T-cell (primary cell): ENCODE measurements at regions not wholly inside any gene's neighbourhood (a gene's known extent, or its start where the extent isn't known, plus 50 kb on each side); places are given as distances from the start of the nearest gene placed in this dataset.
A peak's percentile ranks its signal among the peaks of the same experiment; 100 is the strongest.

ENCODE experiments used
- ATAC-seq, 4 experiments: fragments of 200-7000 bp in 3 of 4; fragments of 150-1000 bp in 1 of 4; cut with Tn5 transposase; replicated peaks in 1 of 4; 1 replicate in 3 of 4; 2 replicates in 1 of 4; pipeline ENCODE4 v1.10.0; 2021; ENCODE audit warnings: moderate library complexity in 3 of 4, mild to moderate bottlenecking in 2 of 4, moderate number of reproducible peaks in 1 of 4
- CTCF ChIA-PET, 2 donors: fragments of 300-600 bp; sonication (Branson Sonifier 250); formaldehyde crosslinking; loops; one replicate each; lab custom pipeline; 2022; ENCODE audit warnings: antibody characterized with exemption in 2 of 2; lab: Charles Lee
- POLR2A ChIA-PET, 2 donors: fragments of 300-600 bp; sonication (Branson Sonifier 250); formaldehyde crosslinking; loops; one replicate each; lab custom pipeline; 2022; ENCODE audit warnings: antibody characterized with exemption in 2 of 2; lab: Charles Lee
- DNase-seq, 35 experiments: peaks; one replicate each; pipeline versions ENCODE4 v3.0.0 to v3.0.0-alpha.2; 2013 to 2023
- H3K27ac ChIP-seq: one replicate; pipeline ENCODE4 v1.5.1; 2013; ENCODE audit warnings: low read length
- H3K27me3 ChIP-seq, 2 experiments: replicated peaks in 1 of 2; 1 replicate in 1 of 2; 2 replicates in 1 of 2; pipeline versions ENCODE4 v1.6.1 to v1.7.0; 2013; ENCODE audit warnings: low read length in 1 of 2, mixed read lengths in 1 of 2; ENCODE audit not compliant: control insufficient read depth in 2 of 2, insufficient read depth in 2 of 2; ENCODE audit errors: extremely low read depth in 1 of 2
- H3K36me3 ChIP-seq, 2 donors: 1 replicate in 1 of 2; 2 replicates in 1 of 2; pipeline versions ENCODE4 v1.6.1 to v1.7.0; 2013; ENCODE audit warnings: low read length in 1 of 2; ENCODE audit not compliant: control insufficient read depth in 2 of 2, insufficient read depth in 1 of 2; ENCODE audit errors: extremely low read depth in 1 of 2
- H3K4me1 ChIP-seq, 2 experiments: 1 replicate in 1 of 2; 2 replicates in 1 of 2; pipeline versions ENCODE4 v1.6.1 to v1.7.0; 2013; ENCODE audit warnings: low read length in 2 of 2, mixed read lengths in 1 of 2; ENCODE audit not compliant: insufficient read depth in 2 of 2, control insufficient read depth in 1 of 2; ENCODE audit errors: extremely low read depth in 1 of 2
- H3K4me3 ChIP-seq, 2 donors: 1 replicate in 1 of 2; 2 replicates in 1 of 2; pipeline versions ENCODE4 v1.5.1 to v1.7.0; 2013; ENCODE audit warnings: mild to moderate bottlenecking in 2 of 2, low read length in 1 of 2, moderate library complexity in 1 of 2; ENCODE audit not compliant: control insufficient read depth in 1 of 2; ENCODE audit errors: extremely low read depth in 1 of 2
- H3K9me3 ChIP-seq: 2 replicates; pipeline ENCODE4 v1.7.0; 2013
- H3K27ac Mint-ChIP-seq, 2 donors: one replicate each; pipeline ENCODE4 v1.8.0; 2020 to 2021; ENCODE audit warnings: mild to moderate bottlenecking in 2 of 2, mixed read lengths in 2 of 2
- H3K27me3 Mint-ChIP-seq, 2 donors: one replicate each; pipeline ENCODE4 v1.8.0; 2021 to 2022; ENCODE audit warnings: mixed read lengths in 2 of 2
- H3K36me3 Mint-ChIP-seq: one replicate; pipeline ENCODE4 v1.8.0; 2021; ENCODE audit warnings: mixed read lengths
- H3K4me1 Mint-ChIP-seq, 3 donors: one replicate each; pipeline ENCODE4 v1.8.0; 2020 to 2022; ENCODE audit warnings: mixed read lengths in 3 of 3, mild to moderate bottlenecking in 1 of 3
- H3K4me3 Mint-ChIP-seq, 3 donors: one replicate each; pipeline ENCODE4 v1.8.0; 2020 to 2022; ENCODE audit warnings: mild to moderate bottlenecking in 3 of 3, mixed read lengths in 3 of 3, moderate library complexity in 3 of 3
- H3K9me3 Mint-ChIP-seq, 3 donors: one replicate each; pipeline ENCODE4 v1.8.0; 2020 to 2022; ENCODE audit warnings: mixed read lengths in 3 of 3
- WGBS: methylation state at CpG from one replicate; pipeline ENCODE4 v1.1.5; 2013; ENCODE audit warnings: missing lambda C conversion rate; ENCODE audit not compliant: insufficient coverage; 5-methylcytosine and 5-hydroxymethylcytosine counted together

DNA sequence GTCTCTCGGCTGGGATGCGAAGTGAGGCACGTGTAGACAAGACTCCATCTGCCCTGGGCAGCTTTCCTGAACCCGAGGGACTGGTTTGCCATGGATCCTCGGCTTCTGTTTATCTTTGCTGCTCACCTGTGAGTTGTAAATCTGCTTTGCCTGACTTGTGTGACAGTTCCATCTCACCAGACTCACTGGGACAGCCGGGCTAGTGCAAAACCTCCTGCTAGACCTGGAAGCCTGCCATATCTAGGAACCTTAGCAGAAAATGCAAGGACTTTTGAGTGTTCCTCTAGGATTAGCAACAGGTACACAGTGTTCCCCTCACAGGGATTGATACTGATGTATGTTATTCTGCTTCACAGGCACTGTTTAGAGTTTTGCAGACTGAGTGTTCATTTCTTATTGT lies 218.6 kb downstream of the URB2 start:
- Histone ChIP-seq H3K4me1 (no peaks in the 10 kb centered on the region), H3K9me3 (no peaks in the 10 kb centered on the region), H3K4me3 (no peak overlapping the region), H3K36me3 (no peaks in the 10 kb centered on the region), H3K27ac (no peak overlapping the region), H3K27me3 (peaks cover 0 to 10% of the 10 kb centered on the region in 2 experiments)
- Mint-ChIP-seq H3K4me3 (no peak overlapping the region), H3K36me3 (no peaks in the 10 kb centered on the region), H3K4me1 (peaks cover 0 to 6% (median 5%) of the 10 kb centered on the region in 3 donors), H3K27me3 (peaks cover 4 to 13% of the 10 kb centered on the region in 2 donors), H3K9me3 (no peaks in the 10 kb centered on the region), H3K27ac (no peak overlapping the region)
- no peak for ATAC-seq
- no peak for DNase-seq
- ChIA-PET POLR2A (no interaction called here), CTCF (no interaction called here)
- WGBS = 71% methylated on average over 6 of the region's 6 CpGs

DNA sequence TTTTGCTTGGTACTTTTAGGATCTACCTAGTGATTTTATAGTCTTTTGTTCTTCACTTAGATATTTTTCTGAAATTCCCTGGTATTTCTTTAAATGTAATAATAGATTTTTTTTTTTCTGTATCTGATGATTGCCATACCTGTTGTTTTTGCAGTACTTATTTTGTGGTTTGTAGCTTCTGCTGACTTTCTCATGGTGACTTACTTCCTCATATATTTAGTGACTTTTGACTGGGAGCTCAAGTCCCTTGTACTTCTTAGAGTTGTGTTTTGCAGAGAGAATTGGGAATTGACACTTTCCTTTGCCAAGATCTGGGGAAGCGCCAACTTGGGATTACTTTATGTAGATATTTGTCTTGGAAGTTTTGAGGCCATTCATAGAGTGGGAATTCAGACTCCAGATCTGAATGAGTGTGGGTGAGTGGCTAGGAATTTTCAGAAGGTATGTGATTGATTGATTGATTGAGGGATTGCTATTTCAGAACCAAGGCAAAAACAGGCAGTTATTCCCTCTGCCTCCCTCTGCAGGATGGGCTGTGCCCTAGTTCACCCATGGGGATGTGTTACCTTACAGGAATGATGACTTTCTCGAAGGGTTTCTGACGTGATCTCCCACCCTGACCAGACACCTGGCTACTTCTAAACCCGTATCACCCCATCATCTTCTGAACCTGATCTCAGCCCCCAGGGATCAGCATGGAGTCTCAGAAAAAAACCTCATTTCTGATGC lies 219.5 kb downstream of the URB2 start:
- H3K27ac Mint-ChIP-seq = no peak overlapping the region
- POLR2A ChIA-PET = no interaction called here
- 100% methylated on average over 2 of the region's 4 CpGs for WGBS
- H3K27me3 ChIP-seq = peaks cover 0 to 13% of the 10 kb centered on the region in 2 experiments
- H3K9me3 ChIP-seq = no peaks in the 10 kb centered on the region
- peaks cover 4 to 11% of the 10 kb centered on the region in 2 donors for H3K27me3 Mint-ChIP-seq
- no peaks in the 10 kb centered on the region for H3K36me3 ChIP-seq
- no peaks in the 10 kb centered on the region for H3K9me3 Mint-ChIP-seq
- no peak overlapping the region for H3K4me3 Mint-ChIP-seq
- H3K4me1 Mint-ChIP-seq = peaks cover 0 to 6% (median 5%) of the 10 kb centered on the region in 3 donors
- no peak overlapping the region for H3K27ac ChIP-seq
- no peak for DNase-seq
- no peak for ATAC-seq
- no peak overlapping the region for H3K4me3 ChIP-seq
- H3K4me1 ChIP-seq = no peaks in the 10 kb centered on the region
- CTCF ChIA-PET = no interaction called here
- no peaks in the 10 kb centered on the region for H3K36me3 Mint-ChIP-seq

DNA sequence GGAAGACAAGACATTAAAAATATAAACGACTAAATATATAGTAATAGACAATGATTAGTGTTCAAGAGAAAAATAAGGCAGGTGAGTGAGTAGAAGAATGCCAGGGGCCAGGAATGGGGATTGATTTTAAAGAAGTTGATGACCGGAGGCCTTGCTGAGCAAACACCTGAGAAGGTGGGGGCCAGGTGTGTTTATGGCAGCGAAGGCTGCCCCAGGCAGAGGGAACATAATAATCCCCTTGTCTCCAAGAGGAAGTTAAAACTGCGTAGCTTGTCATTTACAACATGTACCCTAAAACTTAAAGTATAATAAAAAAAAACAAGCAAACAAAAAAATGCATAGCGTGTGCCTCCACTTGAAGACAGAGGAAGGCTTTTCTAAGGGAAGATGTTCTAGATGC lies 220.3 kb downstream of the URB2 start:
- no peak overlapping the region for H3K27ac ChIP-seq
- no peak overlapping the region for H3K4me3 ChIP-seq
- 100% methylated on average over 1 of the region's 5 CpGs for WGBS
- Mint-ChIP-seq H3K36me3 (no peaks in the 10 kb centered on the region), H3K9me3 (no peaks in the 10 kb centered on the region), H3K27me3 (peaks cover 4 to 11% of the 10 kb centered on the region in 2 donors), H3K4me3 (no peak overlapping the region), H3K27ac (no peak overlapping the region), H3K4me1 (peaks cover 0 to 4% (median 3%) of the 10 kb centered on the region in 3 donors)
- H3K27me3 ChIP-seq = peaks cover 0 to 17% of the 10 kb centered on the region in 2 experiments
- no peaks in the 10 kb centered on the region for H3K4me1 ChIP-seq
- DNase-seq = no peak
- no peaks in the 10 kb centered on the region for H3K9me3 ChIP-seq
- H3K36me3 ChIP-seq = no peaks in the 10 kb centered on the region
- POLR2A ChIA-PET = no interaction called here
- ATAC-seq = no peak
- CTCF ChIA-PET = no interaction called here

DNA sequence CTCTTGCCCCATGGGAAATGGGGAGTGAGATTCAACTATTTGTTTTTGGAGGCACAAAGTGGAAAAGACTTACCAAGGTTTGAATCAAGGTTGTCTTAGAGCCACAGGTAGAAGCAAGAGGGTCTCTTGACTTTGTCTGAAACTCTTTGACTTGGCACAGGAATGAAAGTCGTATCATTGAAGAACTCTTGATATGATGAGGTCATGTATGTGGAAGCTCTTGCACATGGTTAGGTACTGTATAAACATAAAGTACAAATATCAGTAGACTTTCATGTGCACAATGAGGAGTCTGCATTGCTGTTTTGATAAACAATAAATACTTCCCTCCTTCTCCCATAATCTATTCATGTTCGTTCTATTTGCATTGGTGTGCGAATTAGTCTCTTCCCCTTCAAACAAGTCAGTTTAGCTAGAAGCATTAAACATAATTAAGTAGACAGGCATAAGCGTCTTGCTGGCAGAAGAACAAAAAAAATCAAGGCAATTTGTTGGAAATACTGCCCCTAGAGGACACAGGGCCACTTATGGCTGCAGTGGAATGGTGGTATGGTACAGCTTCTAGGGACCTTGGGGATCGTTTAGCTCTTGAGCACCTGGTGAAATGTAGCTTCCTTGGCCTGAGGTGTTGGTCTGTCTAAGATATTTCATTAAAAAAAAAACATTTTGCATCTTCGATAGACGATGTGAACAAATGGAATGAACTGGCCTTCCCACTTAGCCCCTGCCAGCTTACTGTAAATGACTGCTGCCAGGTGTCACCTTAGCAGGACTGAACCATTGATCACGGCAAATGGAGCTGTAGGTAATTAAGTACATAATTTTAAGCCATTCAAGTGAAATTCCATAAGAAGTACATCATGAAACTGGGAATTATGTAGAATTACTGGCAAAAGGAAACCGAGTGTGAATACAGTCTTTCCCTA lies 218.0 kb upstream of the GALNT2 start:
- no peak overlapping the region for H3K27ac Mint-ChIP-seq
- no peaks in the 10 kb centered on the region for H3K4me1 Mint-ChIP-seq
- no CpG with 5 or more reads among the region's 9 CpGs for WGBS
- Histone ChIP-seq H3K9me3 (no peaks in the 10 kb centered on the region), H3K4me3 (no peak overlapping the region), H3K36me3 (no peaks in the 10 kb centered on the region), H3K27ac (no peak overlapping the region), H3K27me3 (peaks cover 0 to 17% of the 10 kb centered on the region in 2 experiments), H3K4me1 (no peaks in the 10 kb centered on the region)
- ChIA-PET CTCF (interaction anchor here in 1 of 2 donors (0.6 to 0.7 kb wide), 2 partner anchors 53 to 88 kb away, joined by 3 read pairs; no protein-coding TSS in a partner anchor), POLR2A (no interaction called here)
- DNase-seq = peak in 1 of 35 experiments; percentile 20
- no peaks in the 10 kb centered on the region for H3K36me3 Mint-ChIP-seq
- ATAC-seq = no peak
- peaks cover 4 to 7% of the 10 kb centered on the region in 2 donors for H3K27me3 Mint-ChIP-seq
- H3K9me3 Mint-ChIP-seq = no peaks in the 10 kb centered on the region
- no peak overlapping the region for H3K4me3 Mint-ChIP-seq

DNA sequence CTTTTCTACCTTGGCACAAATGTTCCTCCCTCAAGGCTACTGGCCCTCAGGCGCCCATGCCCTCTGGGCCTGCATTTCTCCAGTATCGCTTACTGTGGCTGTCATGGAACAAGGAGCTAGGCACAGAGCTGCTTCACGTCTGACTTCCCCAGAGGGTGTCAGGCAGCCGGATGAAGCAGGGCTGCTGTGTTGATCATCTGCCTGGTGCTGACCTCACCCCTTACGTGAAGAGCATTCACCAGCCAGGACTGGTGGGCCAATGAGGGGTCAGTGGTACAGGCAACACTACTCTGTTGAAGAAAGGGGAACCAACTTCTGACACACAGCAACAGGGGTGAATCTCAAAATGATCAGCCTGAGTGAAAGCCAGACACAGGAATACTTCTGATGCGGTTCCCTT lies 215.5 kb upstream of the GALNT2 start:
- WGBS = 100% methylated on average over 2 of the region's 6 CpGs
- Mint-ChIP-seq H3K27me3 (peaks cover 4% of the 10 kb centered on the region in 2 donors), H3K36me3 (no peaks in the 10 kb centered on the region), H3K9me3 (no peaks in the 10 kb centered on the region), H3K4me3 (no peak overlapping the region), H3K4me1 (peaks cover 8 to 13% (median 13%) of the 10 kb centered on the region in 3 donors), H3K27ac (no peak overlapping the region)
- no peak for ATAC-seq
- H3K4me3 ChIP-seq = no peak overlapping the region
- no peaks in the 10 kb centered on the region for H3K9me3 ChIP-seq
- ChIA-PET POLR2A (no interaction called here), CTCF (no interaction called here)
- H3K27me3 ChIP-seq = peaks cover 0 to 17% of the 10 kb centered on the region in 2 experiments
- no peak overlapping the region for H3K27ac ChIP-seq
- H3K36me3 ChIP-seq = no peaks in the 10 kb centered on the region
- no peak for DNase-seq
- peaks cover 4% of the 10 kb centered on the region in 2 experiments for H3K4me1 ChIP-seq

DNA sequence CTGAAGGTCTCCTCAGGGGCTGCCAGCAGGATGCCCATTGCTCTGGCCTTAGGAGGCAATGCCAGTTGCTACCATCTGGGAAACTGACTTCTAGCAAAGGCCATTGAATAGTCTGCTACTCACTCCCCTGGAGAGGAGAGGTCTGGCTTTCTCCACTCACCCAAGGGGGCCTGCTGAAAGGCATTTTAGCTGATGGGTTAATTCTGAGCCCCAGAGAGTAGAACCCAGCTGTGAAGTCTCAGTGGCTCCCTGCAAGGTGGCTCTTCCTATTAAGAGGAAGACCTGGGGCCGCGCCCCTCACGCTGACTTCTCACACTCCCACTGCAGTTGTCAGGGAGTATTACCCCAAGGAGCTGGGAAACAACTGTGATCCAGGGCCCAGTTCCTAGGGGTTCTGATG lies 213.3 kb upstream of the GALNT2 start:
- H3K27me3 ChIP-seq = peaks cover 0 to 10% of the 10 kb centered on the region in 2 experiments
- H3K4me3 ChIP-seq = no peak overlapping the region
- CTCF ChIA-PET = no interaction called here
- POLR2A ChIA-PET = interaction anchor here in 1 of 2 donors (0.7 kb wide), 1 partner anchor 69 kb away, joined by 4 read pairs; no protein-coding TSS in a partner anchor
- H3K4me3 Mint-ChIP-seq = no peak overlapping the region
- peaks cover 4 to 6% of the 10 kb centered on the region in 2 experiments for H3K4me1 ChIP-seq
- DNase-seq = no peak
- H3K9me3 ChIP-seq = no peaks in the 10 kb centered on the region
- H3K9me3 Mint-ChIP-seq = no peaks in the 10 kb centered on the region
- no peak for ATAC-seq
- no peaks in the 10 kb centered on the region for H3K36me3 Mint-ChIP-seq
- no peak overlapping the region for H3K27ac ChIP-seq
- H3K27ac Mint-ChIP-seq = no peak overlapping the region
- H3K27me3 Mint-ChIP-seq = peaks cover 0 to 2% of the 10 kb centered on the region in 2 donors
- WGBS = no CpG with 5 or more reads among the region's 3 CpGs
- peaks cover 8 to 14% (median 13%) of the 10 kb centered on the region in 3 donors for H3K4me1 Mint-ChIP-seq
- H3K36me3 ChIP-seq = no peaks in the 10 kb centered on the region
